ENCODE measurements at regions not wholly inside any gene's neighbourhood (a gene's known extent, or its start where the extent isn't known, plus 50 kb on each side); places are given as distances from the start of the nearest gene placed in this dataset.

DNA sequence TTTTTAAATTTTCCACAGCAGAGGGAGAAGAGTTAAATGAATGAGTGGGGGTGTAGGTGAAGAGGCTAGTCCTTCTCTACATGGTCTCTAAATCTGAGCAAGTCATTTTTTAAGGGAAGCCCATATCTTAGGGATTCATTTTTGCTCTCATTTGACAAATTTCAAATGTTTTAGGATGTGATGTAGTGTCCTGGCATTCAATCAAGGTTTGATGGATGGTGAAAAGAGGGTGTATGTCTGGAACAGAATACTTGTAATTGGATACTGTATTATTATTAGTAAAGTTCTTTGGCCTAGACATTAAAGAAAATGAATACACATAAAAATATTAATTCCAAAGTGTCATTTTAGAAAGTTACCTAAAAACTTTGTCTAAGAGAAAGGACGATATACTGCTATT, 167.8 kb upstream of the PTBP2 start:
- no peak for TF ChIP-seq EZH2 (IDR thresholded peaks at IDR 0.05; ENCODE audit: low read depth)
- TF ChIP-seq CTCF (conservative IDR thresholded peaks at IDR 0.05), result no peak

Data from PC-9 (cell line).